Heart left ventricle (tissue), 13 donors: ENCODE measurements at regions not wholly inside any gene's neighbourhood (a gene's known extent, or its start where the extent isn't known, plus 50 kb on each side); places are given as distances from the start of the nearest gene placed in this dataset.

ENCODE experiments used
- POLR2A ChIP-seq, 2 donors: fragments of 450-650 bp; IDR thresholded peaks; one replicate each; pipeline ENCODE4 v1.6.1; 2017; ENCODE audit warnings: antibody characterized with exemption in 2 of 2, mild to moderate bottlenecking in 2 of 2, moderate library complexity in 2 of 2
- TF ChIP-seq, protein P1 (sequence below), 12 donors: fragments of 200-600 bp; sonication (generic) in 4 of 12; IDR thresholded peaks; one replicate each; pipeline versions ENCODE4 v1.5.0 to v1.8.0; 2018 to 2022; ENCODE audit warnings: antibody characterized with exemption in 12 of 12, mild to moderate bottlenecking in 5 of 12
- donor health status: ischemic (EF 13 %, LVEDD 7.1; RV severe dilation, severe dysfunction).
- donor health status: DM: no; HTN: yes; CAD: no.
- donor health status: DM: no; HTN: no; CAD: no.
- donor health status: ischemic (EF 25% LVEDD 6.9; RV normal size, moderate dysfunction).
- donor health status: ischemic (EF 25% LVEDD 5.7; RV mildly dilated, moderate dysfunction).
- donor health status: ischemic (EF 35%, LVEDD 5.7; RV mildly dilated, moderate dysfunction).
- donor health status: nonischemic (EF 11% LVEDD 7.7; RV severe dilation, severe dysfunction).
- donor health status: DM: yes; HTN: yes; CAD: no.
- donor health status: PGD.
- donor health status: ischemic (EF 29% LVEDD 5.4; RV normal size, mild dysfunction).
- donor health status: nonischemic (EF 23%, LVEDD 6.1; RV moderate dilation, normal function).

DNA sequence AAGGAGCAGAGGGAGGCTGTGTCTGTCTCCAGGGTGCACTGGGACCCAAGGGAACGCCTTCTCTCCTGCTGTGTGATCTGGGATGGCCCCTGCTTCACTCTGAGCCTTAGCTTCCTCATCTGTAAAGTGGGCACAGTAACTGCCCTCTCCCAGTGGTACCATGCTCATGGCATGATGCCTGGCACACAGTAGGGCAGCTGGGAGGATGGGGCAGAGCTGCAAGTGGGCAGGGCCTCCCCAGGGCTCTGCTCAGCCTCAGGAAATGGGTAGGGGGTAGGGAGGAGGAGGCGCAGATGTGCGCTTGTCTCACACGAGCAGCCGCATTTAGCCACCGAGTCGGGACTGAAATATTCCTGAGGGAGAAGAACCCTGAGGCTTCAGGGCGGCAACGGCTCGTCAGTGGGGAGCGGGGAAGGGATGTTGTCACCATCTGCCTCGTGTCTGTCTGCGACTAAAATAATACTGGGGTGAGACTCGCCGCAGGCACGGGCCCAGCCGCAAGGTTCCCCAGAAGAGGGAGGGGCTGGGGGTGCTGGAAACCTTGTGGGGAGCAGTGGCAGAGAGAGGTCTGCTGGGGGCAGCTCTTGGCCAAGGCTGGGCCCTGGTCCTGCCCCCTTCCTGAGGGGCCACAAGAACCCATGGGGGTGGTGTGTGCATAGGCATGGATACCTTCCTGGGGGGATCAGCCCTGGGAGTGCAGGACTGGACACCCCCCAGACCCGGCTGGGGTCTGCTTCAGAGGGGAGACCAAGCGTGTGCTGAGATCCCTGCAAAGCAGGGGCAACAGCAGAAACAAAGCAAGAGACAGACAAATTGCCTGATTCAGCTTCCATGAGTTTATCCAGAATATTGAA, 55.2 kb upstream of the PSD2 start:
- TF ChIP-seq, protein P1, sequence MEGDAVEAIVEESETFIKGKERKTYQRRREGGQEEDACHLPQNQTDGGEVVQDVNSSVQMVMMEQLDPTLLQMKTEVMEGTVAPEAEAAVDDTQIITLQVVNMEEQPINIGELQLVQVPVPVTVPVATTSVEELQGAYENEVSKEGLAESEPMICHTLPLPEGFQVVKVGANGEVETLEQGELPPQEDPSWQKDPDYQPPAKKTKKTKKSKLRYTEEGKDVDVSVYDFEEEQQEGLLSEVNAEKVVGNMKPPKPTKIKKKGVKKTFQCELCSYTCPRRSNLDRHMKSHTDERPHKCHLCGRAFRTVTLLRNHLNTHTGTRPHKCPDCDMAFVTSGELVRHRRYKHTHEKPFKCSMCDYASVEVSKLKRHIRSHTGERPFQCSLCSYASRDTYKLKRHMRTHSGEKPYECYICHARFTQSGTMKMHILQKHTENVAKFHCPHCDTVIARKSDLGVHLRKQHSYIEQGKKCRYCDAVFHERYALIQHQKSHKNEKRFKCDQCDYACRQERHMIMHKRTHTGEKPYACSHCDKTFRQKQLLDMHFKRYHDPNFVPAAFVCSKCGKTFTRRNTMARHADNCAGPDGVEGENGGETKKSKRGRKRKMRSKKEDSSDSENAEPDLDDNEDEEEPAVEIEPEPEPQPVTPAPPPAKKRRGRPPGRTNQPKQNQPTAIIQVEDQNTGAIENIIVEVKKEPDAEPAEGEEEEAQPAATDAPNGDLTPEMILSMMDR (IDR thresholded peaks at IDR 0.05), result no peak
- TF ChIP-seq POLR2A (IDR thresholded peaks at IDR 0.05), result no peak
